GM18508 (cell line): ENCODE measurements at regions not wholly inside any gene's neighbourhood (a gene's known extent, or its start where the extent isn't known, plus 50 kb on each side); places are given as distances from the start of the nearest gene placed in this dataset.

Source experiments
- ATAC-seq: cut with Tn5 transposase; IDR thresholded peaks from one replicate; pipeline ENCODE4 v1.9.1; 2021; ENCODE audit warnings: moderate number of reproducible peaks; ENCODE audit not compliant: insufficient read depth, unreplicated experiment

DNA sequence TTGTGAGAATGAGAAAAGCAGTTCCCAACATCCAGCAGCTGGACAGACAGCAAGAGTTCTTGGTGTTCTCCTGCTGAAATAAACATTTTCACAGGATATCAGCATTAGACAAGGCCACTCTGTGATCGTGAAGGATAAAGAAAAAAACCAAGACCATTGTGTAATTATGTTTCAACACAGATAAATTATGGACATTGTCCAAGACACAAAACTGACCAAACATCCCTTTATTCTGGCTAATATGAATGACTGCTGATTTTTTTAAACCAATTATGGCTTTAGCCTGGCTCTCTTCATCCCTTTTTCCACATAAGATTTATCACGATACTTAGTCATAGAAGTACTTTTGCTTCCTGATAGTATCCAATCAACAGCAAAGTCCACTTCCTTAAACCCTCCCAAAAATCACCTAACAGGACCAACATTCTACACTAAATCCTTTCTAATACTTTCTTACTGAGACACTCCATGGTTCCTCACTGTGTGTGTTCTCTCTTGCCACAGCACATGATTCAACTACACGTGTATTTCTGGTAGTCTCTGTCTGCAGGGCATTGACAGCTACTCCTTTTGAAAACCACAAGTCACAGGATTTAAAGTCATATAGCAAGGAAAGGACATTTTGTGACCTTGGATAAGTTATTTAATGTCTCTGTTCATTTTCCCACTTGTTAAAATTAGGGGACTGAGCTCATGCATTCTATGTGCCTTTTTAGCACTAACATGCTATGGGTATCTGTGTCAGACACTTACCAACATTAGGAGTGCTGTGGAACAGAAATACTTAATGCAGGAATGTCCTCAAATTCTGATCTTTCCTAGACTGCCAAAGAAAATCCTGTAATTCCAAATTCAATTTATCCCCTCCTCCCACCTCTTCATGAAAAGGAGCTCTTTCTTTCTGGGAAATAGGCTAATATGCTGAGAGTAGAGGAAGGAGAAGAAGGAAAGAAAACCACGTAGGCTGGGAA lies 137.2 kb upstream of the PGRMC2 start:
- no peak for ATAC-seq

DNA sequence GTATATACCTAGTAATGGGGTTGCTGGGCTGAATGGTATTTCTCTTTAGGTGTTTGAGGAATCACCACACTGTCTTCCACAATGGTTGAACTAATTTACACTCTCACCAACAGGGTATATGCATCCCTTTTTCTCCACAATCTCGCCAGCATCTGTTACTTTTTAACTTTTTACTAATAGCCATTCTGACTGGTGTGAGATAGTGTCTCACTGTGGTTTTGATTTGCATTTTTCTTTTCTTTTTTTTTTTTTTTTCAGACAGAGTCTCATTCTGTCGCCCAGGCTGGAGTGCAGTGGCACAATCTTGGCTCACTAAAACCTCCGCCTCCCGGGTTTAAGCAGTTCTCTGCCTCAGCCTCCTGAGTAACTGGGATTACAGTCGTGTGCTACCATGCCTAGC lies 134.7 kb upstream of the PGRMC2 start:
- peak; percentile 86 for ATAC-seq

DNA sequence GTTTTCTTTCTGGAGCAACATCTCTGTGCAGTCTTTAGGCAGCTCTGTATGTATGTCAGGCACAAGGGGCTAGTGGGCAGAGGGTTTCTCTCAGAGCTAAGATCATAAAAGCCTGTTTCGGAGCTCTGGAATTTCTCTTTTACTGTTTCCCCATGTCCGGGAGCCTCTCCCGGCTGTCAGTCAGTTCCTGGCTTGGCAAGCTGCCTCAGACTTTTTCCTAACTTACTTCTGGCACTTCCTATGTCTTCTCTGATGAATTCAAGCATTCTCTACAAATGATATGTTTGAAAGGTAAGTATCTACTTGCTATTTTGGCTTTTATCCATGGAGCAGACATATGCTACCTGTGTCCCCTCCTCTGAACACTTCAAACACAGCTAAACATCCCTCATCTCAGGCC lies 129.3 kb upstream of the PGRMC2 start:
- no peak for ATAC-seq

DNA sequence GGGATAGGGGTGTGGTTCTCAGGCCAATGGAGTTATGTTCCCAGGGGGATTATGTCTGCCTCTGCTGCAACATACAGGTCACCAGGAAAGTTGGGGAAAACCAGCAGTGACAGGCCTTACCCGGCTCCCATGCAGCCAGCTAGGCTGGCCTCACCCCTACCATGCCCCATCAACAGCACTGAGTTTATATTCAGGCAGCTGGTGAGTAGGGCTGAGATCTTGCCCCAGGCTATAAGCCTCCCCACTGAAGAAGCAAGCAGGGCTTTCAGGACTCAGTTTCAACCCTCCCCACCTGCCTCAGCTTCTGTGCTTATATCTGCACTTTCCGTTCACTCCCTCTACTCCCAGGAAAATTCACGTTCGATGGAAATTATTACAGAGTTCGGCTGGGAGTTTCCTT lies 122.4 kb upstream of the PGRMC2 start:
- no peak for ATAC-seq

DNA sequence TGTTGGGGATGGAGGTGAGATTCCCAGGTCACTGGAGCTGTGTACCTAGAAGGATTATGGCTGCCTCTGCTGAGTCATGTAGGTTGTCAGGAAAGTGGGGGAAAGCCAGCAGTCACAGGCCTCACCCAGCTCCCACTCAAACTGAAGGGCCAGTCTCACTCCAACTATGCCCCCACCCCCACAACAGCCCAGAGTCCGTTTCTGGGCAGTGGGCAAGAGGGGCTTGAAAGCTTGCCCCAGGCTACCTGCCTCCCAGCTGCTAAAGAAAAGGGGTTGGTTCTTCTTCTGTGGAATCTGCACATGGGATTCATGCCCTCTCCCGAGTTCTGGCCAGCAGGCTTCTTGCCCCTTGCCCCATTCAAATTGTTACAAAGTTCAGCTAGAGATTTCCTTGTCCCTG lies 116.0 kb upstream of the PGRMC2 start:
- ATAC-seq = no peak

DNA sequence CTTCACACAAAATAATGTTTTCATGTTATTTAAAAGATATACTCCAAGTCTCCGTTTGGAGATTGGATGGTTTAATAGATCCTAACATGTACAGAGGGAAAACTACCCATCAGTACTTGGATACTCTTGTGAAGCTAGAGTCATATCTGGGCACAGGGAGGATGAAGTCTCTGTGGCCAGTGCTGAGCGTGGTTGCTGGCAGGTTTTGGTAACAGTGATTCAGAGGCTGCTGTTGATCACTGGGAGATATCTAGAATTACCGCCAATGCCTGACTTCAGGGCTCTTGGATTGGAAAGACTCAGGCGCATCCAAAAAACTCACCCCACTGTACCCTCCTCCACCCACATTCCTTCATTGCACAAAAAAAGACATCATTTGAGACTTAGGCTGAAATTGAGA lies 107.2 kb upstream of the PGRMC2 start:
- no peak for ATAC-seq

DNA sequence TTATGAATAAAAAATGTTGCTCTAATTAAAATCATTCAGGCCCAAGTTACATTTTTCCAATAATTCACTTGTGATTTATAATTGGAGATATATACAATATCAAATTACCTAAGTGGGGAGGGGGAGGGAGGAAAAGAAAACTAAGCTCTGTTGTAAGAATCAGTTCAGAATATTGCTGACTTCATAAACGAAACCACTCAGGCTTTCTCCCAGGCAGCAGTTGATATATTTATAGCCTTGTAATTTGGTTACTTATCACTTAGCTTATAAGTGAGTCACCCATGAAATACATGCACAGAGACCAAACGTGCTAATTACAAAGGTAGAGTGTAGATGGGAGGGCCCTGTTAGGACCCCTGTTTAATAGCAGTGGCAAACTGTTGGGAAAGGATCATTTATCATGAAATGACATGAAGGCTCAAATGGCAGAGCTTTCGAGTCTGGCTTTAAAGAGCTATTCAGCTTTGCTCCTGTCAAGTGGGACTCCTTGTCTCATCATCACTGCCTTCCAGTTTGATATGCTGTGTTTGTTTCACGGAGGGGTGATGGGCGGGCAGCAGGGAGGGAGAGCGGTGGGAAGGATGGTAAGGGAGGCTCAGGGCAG lies 105.6 kb upstream of the PGRMC2 start:
- ATAC-seq = peak; percentile 81

DNA sequence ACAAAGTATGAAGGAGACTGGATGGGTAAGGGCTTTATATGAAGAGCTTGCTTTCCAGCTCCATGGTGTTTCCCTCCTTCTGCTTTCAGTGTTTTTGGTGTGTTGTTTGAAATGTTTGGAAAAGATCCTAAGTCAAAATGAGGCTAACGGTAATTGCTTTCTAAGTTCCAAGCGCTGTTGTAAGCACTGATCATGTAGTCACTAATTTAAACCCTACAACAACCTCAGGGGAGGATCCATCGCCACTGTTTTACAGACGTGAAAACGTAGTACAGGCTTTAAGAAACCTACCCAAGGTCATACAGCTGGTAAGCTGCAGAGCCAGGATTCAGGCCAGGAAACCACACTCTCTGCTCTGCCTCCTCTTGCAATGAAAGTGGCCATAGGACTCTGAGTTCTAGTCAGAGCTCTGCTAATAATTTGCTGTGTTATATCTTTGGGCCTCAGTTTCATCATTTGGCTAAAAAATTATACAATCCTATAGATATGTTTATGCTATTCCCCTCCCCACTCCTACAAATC lies 102.9 kb upstream of the PGRMC2 start:
- no peak for ATAC-seq

DNA sequence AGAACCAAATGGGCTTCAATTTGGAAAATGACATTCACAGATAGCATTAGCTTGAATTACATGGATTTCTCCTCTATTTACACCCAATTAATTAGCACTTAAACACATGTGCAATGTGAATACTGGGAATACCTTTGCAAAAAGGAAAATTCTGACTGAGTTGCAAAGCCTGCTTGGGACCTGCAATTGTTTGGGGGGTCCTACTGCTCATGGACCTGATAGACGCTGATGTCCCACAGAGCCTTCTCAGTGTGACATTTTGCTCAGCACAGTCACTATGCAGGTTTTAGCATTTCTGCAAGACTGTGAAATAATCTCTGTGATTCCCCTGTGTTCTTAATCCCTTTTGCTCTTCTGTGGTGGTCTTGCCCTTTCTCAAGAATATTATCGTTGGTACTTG lies 101.2 kb upstream of the PGRMC2 start:
- no peak for ATAC-seq

DNA sequence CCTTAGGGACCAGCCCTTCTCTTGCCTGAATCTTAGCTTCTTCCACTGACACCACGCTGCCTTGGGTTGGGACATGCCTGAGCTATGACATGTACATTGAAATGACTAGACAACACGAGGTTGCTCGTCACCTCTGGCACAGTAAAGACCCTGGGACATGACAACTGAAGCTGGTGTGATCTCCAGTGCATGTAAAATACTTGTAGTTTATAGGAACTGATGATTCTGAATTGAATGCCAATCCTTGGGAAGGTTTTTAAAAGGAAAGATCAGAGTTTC lies 100.7 kb upstream of the PGRMC2 start:
- no peak for ATAC-seq

DNA sequence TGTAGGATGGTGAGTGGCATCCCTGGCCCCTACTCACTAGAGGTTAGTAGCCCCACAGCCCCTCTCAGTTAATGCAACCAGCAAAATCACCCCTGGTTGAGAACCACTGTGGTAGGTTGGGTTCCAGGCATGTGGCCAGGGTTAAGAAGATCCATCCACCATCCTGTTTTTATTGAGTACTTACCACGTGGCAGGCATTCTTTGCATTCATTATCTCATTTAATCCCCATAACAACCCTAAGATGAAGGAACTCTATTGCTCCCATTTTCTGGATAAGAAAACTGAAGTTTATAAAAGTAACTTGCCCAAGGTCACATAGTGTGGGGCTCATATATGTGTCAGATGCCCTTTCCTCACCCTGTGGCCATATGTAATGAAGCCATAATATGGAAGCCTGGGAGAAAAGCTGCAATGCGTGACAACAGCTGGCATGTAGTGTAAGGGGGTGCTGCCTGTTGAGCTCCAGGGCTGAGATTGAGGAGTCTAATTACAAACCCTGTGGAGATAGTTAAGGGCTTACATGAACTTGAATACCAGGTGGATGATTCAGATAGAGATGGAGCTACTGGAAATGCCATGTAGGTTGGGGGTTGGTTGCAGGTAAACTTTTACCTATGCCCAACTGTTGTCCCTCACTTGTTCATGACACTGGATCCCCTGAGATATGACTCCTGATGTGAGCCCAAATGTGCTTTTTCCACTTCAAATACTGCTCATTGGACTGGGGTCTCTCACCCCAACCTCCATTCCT lies 100.2 kb upstream of the PGRMC2 start:
- ATAC-seq = no peak

DNA sequence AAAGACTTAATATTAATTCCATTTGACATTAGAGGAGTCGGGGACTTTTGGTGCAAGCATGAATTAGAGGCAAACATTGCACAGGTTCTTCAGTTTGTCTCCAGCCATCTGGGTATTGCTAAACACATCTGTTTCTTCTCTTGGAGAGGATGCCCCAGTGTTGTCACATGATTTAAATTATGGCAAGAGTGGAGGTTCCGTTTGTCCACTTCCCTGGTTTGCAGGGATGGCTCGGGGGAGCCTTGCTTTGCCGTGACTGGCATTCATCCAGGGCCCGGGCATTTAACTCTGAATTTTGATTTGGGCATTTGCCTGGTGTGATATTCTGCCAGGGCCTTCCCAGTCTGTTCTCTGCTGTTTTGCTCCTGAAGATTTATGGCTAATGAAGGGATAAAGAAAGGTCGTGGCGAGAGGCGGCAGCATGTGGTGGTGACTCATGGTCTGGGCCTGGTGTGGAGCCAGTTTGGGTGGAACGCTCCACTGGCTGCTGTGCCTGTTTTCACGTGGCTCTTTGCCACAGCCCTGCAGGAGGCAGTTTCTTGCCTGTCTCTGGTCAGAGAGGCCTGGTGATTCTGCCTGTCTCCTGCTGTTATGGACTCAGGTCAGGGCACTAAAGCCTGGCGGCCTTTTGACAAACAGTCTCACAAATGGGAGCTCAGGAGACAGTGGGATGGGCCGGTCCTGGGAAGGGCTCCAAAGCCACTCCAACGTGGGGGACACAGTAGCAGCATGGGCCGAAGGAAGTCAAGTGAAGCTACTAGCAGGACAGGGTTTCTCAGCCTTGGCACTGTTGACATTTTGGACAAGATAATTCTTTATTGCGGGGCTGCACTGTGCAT lies 99.4 kb upstream of the PGRMC2 start:
- ATAC-seq = no peak

DNA sequence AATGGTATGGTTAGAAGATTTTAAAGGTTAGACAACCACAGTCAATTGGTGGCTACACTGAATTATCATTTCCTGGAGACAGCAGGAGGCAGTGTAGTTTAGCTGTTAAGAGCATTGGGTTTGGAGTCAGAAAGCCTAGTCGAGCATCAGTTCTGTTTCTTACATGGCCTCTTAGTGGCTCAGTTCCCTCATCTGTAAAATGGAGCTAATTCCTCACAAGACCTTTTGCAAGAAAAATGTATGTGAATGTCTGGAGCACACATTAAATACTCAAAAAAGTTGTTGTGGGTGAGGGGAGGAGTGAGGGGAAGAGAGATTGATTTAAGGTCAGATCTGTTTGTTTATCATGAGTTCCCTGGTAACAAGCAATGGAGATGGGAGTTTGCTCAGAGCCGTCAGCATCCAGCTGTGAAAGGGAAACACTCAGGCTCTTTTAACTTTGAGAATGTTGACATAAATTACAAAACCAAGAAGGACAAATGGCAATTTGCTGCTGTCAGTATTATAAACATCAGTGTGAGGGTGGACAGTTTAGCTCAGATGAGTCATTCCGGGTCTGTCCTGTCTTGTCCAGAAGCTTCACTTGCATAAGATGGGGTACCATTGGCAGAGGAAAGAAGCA lies 98.2 kb upstream of the PGRMC2 start:
- ATAC-seq = no peak

DNA sequence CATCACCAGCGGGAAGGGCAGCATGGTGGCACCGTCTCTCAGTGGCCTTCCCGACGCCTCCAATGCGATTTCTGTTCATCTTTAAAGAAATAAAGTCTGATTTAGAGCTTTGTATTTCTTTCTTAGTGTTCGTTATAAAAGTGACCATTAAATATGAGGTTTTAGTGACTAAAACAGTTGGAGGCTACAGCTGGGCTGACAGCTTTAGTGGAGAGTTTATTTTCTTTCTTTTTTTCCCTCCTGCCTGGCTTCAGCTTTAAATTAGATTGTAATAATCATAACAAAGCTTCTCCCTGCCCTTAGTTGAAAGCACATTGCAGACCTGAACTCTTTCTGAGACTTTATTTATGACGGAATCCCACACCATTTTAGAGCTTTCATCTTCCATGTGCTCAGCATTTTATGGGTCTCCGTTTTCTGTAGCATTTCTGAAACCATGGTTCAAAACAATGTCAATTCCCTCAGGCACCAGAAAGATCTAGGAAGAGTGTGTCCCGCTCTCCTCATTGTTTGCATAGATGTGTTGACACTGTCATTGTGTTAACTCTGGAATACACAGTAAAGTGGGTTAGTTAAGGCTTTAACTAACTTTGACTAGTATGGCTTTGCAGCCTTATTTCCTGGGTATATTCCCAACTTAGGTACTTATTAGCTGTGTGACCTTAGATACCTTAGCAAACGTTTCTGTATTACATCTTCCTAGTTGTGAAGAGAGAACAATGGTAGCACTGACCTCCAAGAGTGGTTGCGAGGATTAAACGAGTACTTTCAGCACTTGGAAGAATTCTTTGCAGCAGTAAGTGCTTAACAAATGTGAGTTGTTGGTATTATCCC lies 97.4 kb upstream of the PGRMC2 start:
- no peak for ATAC-seq

DNA sequence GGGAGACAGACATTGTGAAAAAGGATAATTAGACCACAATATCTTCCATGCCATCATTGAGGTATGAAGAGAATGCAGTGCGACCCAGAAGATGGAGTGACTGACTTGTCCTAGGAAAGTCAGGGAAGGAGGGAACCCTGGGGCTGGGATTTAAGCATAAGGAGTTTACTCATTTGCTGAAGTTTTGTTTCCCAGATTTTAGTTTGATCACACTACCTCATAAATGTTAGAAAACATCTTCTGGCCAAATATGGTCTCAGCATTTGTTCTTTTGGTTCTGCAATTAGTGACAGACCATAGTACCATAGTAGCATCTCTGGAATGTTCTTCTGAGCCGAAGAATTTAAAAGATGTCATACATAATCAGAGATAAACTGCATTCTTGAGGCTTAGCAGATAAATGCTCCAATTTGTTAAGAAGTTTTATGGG lies 96.5 kb upstream of the PGRMC2 start:
- no peak for ATAC-seq

DNA sequence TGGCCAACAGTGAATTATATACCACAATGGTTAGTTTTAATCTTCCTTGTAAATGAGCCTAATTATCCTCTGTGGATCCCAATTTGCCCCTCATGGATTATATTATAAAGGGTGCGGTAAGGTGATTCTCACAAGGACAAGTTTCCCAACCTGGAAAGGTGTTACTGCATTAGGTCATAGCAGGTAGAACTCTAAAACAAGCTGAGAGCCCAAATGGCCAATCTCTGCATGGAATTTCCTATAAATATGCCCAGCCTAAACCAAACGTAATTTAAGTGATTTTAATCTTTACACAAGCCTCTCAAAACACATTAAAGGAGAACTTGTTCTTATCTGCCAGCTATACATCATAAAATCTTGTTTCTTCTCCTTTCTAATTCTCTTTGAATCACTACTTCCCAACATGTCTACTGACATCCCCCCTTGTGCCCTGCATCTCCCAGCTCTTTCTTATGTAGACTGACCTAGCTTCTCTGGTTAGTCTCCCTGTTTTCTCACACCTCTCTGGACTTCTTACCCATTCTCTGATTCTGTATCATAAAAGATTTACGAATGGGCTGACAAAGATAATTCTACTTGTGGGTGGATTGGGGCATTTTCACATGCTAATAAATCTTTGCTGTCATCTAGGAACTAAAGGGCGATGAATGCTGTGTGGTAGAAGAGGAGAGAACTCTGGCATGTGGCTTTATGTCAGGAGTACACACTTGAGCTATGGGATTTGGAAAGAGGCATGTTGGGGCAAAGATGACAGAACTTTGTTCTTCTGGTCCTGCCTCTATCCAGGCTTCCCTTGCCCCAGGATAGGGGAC lies 94.3 kb upstream of the PGRMC2 start:
- ATAC-seq = no peak

DNA sequence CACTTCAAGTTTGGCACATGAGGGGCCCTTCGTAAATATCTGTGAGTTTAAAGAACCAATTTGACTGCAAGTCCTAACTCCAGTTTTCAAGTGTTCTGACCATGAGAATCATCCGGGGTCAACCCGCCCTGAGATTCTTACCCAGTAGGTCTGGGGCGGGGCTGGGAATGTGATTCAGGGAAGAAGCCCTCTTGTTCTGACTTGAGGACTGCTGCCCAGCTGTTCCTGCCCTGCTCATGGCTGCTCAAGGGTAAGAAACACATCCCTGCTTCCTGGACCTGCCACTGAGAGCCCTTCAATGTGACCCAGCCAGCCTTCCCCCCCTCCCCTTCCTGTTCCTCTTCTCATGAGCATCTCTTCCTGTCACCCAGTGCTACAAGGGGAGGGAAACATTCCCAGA lies 92.7 kb upstream of the PGRMC2 start:
- no peak for ATAC-seq

DNA sequence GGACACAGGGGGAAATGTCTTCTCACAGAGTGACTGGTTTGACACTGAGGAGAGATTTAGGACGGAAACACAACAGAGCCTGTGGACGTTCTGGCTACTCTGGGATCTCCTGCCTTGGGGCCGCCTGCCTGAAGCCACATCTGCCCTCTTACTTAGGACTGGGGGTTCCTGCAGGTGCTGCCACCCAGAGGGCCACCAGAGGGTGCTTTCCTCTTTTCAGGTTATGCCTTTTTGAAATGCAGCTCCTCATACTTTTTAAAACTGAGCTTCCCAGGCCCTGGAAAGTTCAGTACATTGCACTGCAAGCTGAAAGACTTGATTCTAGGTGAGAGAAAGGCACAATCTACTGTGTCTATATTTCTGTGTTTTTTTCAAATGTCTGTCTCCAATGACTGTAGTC lies 92.2 kb upstream of the PGRMC2 start:
- ATAC-seq = no peak
